Testis (tissue), 2 donors: ENCODE measurements at regions not wholly inside any gene's neighbourhood (a gene's known extent, or its start where the extent isn't known, plus 50 kb on each side); places are given as distances from the start of the nearest gene placed in this dataset.

ENCODE experiments used
- DNase-seq: peaks from one replicate; pipeline ENCODE4 v3.0.0-alpha.2; 2019
- H3K27ac ChIP-seq, 2 donors: fragments of 200-600 bp; sonication (generic); one replicate each; pipeline ENCODE4 v1.5.1; 2019
- H3K27me3 ChIP-seq: fragments of 200-600 bp; sonication (generic); one replicate; pipeline ENCODE4 v1.5.1; 2019
- H3K36me3 ChIP-seq: fragments of 200-600 bp; sonication (generic); one replicate; pipeline ENCODE4 v1.5.1; 2017; ENCODE audit warnings: low read depth; ENCODE audit errors: missing control alignments
- H3K4me1 ChIP-seq: fragments of 200-600 bp; sonication (generic); one replicate; pipeline ENCODE4 v1.5.1; 2019
- H3K4me3 ChIP-seq, 2 donors: fragments of 200-600 bp; sonication (generic); one replicate each; pipeline ENCODE4 v1.5.1; 2017 to 2019
- H3K9me3 ChIP-seq: fragments of 200-600 bp; sonication (generic); one replicate; pipeline ENCODE4 v1.5.1; 2017
- POLR2A ChIP-seq: fragments of 450-650 bp; IDR thresholded peaks from one replicate; pipeline ENCODE4 v1.6.1; 2017; ENCODE audit warnings: antibody characterized with exemption, mild to moderate bottlenecking, moderate library complexity
- WGBS, 2 donors: methylation state at CpG; one replicate each; pipeline ENCODE4 v1.1.5; 2018; 5-methylcytosine and 5-hydroxymethylcytosine counted together
- intact Hi-C: fragments of 100-400 bp; cut with DNase I; formaldehyde crosslinking; loops from one replicate; pipeline ENCODE4 v1.15.1; 2023; ENCODE audit warnings: low total_unique reads
- TF ChIP-seq, protein P1 (sequence below), 3 experiments: fragments of 450-650 bp in 2 of 3; fragments of 200-600 bp in 1 of 3; sonication (generic) in 1 of 3; IDR thresholded peaks; one replicate each; pipeline ENCODE4 v1.5.1; 2016 to 2019; ENCODE audit warnings: antibody characterized with exemption in 3 of 3, mild to moderate bottlenecking in 2 of 3, moderate library complexity in 1 of 3

DNA sequence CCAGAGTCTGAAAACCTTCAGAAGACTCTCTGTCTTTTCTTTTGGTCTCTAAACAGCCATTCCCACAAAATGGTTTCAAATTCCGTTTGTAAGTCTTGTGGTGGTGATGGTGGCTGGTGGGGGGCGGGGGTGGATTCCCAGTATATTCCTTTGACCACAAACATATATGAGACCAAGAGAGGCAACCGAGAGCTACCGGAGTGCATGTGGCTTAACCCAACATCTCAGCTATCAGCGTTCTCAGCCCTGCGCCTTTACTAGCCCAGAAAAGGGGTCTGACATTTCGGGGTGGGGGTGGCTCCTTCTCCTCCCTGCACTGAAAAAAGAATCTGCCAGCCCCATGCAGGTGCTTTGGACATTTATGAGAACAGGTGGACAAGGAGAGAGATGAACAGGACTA is 621.1 kb downstream of the ACTR3B start:
- intact Hi-C loops: no loop called here
- Histone ChIP-seq H3K36me3 (no peaks in the 10 kb centered on the region), H3K9me3 (no peaks in the 10 kb centered on the region), H3K4me1 (no peaks in the 10 kb centered on the region), H3K27me3 (no peaks in the 10 kb centered on the region), H3K27ac (no peak overlapping the region), H3K4me3 (no peak overlapping the region)
- no peak for DNase-seq
- TF ChIP-seq, protein P1, sequence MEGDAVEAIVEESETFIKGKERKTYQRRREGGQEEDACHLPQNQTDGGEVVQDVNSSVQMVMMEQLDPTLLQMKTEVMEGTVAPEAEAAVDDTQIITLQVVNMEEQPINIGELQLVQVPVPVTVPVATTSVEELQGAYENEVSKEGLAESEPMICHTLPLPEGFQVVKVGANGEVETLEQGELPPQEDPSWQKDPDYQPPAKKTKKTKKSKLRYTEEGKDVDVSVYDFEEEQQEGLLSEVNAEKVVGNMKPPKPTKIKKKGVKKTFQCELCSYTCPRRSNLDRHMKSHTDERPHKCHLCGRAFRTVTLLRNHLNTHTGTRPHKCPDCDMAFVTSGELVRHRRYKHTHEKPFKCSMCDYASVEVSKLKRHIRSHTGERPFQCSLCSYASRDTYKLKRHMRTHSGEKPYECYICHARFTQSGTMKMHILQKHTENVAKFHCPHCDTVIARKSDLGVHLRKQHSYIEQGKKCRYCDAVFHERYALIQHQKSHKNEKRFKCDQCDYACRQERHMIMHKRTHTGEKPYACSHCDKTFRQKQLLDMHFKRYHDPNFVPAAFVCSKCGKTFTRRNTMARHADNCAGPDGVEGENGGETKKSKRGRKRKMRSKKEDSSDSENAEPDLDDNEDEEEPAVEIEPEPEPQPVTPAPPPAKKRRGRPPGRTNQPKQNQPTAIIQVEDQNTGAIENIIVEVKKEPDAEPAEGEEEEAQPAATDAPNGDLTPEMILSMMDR (IDR thresholded peaks at IDR 0.05): no peak
- WGBS, 2 donors: 52 to 77% methylated on average over 6 to 7 of the region's 7 CpGs

GRCh38 chr7:153381275-153382040 is 621.9 kb downstream of the ACTR3B start:
- WGBS, 2 donors: 7 to 12% methylated on average over 13 of the region's 13 CpGs
- intact Hi-C loops: no loop called here
- Histone ChIP-seq H3K27me3 (no peaks in the 10 kb centered on the region), H3K4me3 (no peak overlapping the region), H3K9me3 (no peaks in the 10 kb centered on the region), H3K27ac (no peak overlapping the region), H3K4me1 (no peaks in the 10 kb centered on the region), H3K36me3 (no peaks in the 10 kb centered on the region)
- peak; percentile 66 for DNase-seq
- TF ChIP-seq POLR2A: no peak
- TF ChIP-seq, protein P1 (IDR thresholded peaks at IDR 0.05): peak; percentile 80 to 92 (median 86)

GRCh38 chr7:153382641-153383101 is 623.1 kb downstream of the ACTR3B start:
- intact Hi-C loops: no loop called here
- Histone ChIP-seq H3K27ac (no peak overlapping the region), H3K36me3 (no peaks in the 10 kb centered on the region), H3K4me1 (no peaks in the 10 kb centered on the region), H3K9me3 (no peaks in the 10 kb centered on the region), H3K4me3 (no peak overlapping the region), H3K27me3 (no peaks in the 10 kb centered on the region)
- TF ChIP-seq, protein P1 (IDR thresholded peaks at IDR 0.05): no peak
- no peak for TF ChIP-seq POLR2A
- 87 to 90% methylated on average over 8 of the region's 8 CpGs for WGBS, 2 donors
- DNase-seq: no peak

DNA sequence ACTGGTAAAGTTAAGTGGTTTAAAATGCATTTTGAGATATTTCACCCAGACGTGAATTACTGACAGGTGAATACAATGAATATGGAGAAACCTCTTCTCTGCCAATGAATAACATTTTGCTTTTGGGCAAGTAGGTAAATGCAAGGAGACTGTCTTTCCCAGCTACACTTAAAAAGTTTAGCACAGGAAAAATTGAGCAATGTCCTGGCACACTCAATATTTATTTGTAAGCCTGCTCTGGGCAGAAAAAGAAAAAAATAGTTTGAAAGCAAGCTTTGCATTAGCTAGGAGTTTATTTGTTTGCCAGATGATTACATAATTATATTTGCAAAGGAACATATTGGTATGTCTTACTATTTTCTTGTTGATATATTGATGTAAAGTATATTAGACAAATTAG is 624.2 kb downstream of the ACTR3B start:
- intact Hi-C loops: no loop called here
- 79 to 84% methylated on average over 1 of the region's 1 CpG for WGBS, 2 donors
- Histone ChIP-seq H3K9me3 (no peaks in the 10 kb centered on the region), H3K4me1 (no peaks in the 10 kb centered on the region), H3K27ac (no peak overlapping the region), H3K27me3 (no peaks in the 10 kb centered on the region), H3K36me3 (no peaks in the 10 kb centered on the region), H3K4me3 (no peak overlapping the region)
- no peak for DNase-seq
- no peak for TF ChIP-seq POLR2A
- TF ChIP-seq, protein P1 (IDR thresholded peaks at IDR 0.05): no peak

GRCh38 chr7:153385502-153385901 is 626.0 kb downstream of the ACTR3B start:
- WGBS, 2 donors: 69 to 71% methylated on average over 2 of the region's 2 CpGs

More at GRCh38 chr7:153385502-153385901, 626.0 kb downstream of the ACTR3B start:
- no peak for DNase-seq
- TF ChIP-seq POLR2A: no peak
- TF ChIP-seq, protein P1 (IDR thresholded peaks at IDR 0.05): no peak
- intact Hi-C loops: no loop called here
- no peaks in the 10 kb centered on the region for H3K4me1 ChIP-seq
- no peaks in the 10 kb centered on the region for H3K9me3 ChIP-seq
- no peak overlapping the region for H3K4me3 ChIP-seq
- H3K36me3 ChIP-seq: no peaks in the 10 kb centered on the region
- H3K27me3 ChIP-seq: no peaks in the 10 kb centered on the region
- H3K27ac ChIP-seq: no peak overlapping the region
